ENCODE measurements at regions not wholly inside any gene's neighbourhood (a gene's known extent, or its start where the extent isn't known, plus 50 kb on each side); places are given as distances from the start of the nearest gene placed in this dataset.
"Not testable (repeated sequence)": the region's sequence is repeated elsewhere in the genome, so short reads cannot be mapped to it uniquely, and the experiment has no call there.

- DNase-seq: no peak
Measured at GRCh38 chr7:45413419-45413818, 160.7 kb upstream of the ADCY1 start.

GRCh38 chr7:45414226-45414625 lies 159.9 kb upstream of the ADCY1 start:
- DNase-seq: no peak

- no peak for DNase-seq
Measured at GRCh38 chr7:45415265-45415664, 158.9 kb upstream of the ADCY1 start.

GRCh38 chr7:45416846-45417245 lies 157.3 kb upstream of the ADCY1 start:
- no peak for DNase-seq

- DNase-seq: no peak
Measured at GRCh38 chr7:45417268-45417667, 156.9 kb upstream of the ADCY1 start.

GRCh38 chr7:45417735-45418134 lies 156.4 kb upstream of the ADCY1 start:
- no peak for DNase-seq

- no peak for DNase-seq
Measured at GRCh38 chr7:45420843-45421495, 153.2 kb upstream of the ADCY1 start.

GRCh38 chr7:45421806-45422205 lies 152.4 kb upstream of the ADCY1 start:
- no peak for DNase-seq

- DNase-seq: no peak
Measured at GRCh38 chr7:45430397-45430796, 143.8 kb upstream of the ADCY1 start.

GRCh38 chr7:45434167-45434784 lies 139.9 kb upstream of the ADCY1 start:
- DNase-seq: no peak

- DNase-seq: no peak
Measured at GRCh38 chr7:45435131-45435530, 139.0 kb upstream of the ADCY1 start.

GRCh38 chr7:45435846-45436245 lies 138.3 kb upstream of the ADCY1 start:
- DNase-seq: no peak

GRCh38 chr7:45440776-45441175 lies 133.4 kb upstream of the ADCY1 start:
- DNase-seq: not testable (repeated sequence)

GRCh38 chr7:45443263-45443662 lies 130.9 kb upstream of the ADCY1 start:
- no peak for DNase-seq

- DNase-seq: no peak
Measured at GRCh38 chr7:45446195-45446944, 127.8 kb upstream of the ADCY1 start.

GRCh38 chr7:45447296-45447695 lies 126.9 kb upstream of the ADCY1 start:
- DNase-seq: no peak

GRCh38 chr7:45450571-45451204 lies 123.5 kb upstream of the ADCY1 start:
- no peak for DNase-seq

- no peak for DNase-seq
Measured at GRCh38 chr7:45451342-45452035, 122.7 kb upstream of the ADCY1 start.

GRCh38 chr7:45454771-45455170 lies 119.4 kb upstream of the ADCY1 start:
- DNase-seq: no peak

- no peak for DNase-seq
Measured at GRCh38 chr7:45455662-45456061, 118.5 kb upstream of the ADCY1 start.

GRCh38 chr7:45456105-45456504 lies 118.1 kb upstream of the ADCY1 start:
- no peak for DNase-seq

GRCh38 chr7:45456747-45457524 lies 117.2 kb upstream of the ADCY1 start:
- no peak for DNase-seq
